Kidney capillary endothelial cell (primary cell): ENCODE measurements at regions not wholly inside any gene's neighbourhood (a gene's known extent, or its start where the extent isn't known, plus 50 kb on each side); places are given as distances from the start of the nearest gene placed in this dataset.

ENCODE experiments used
- DNase-seq: peaks from one replicate; pipeline ENCODE4 v3.0.0-alpha.2; 2018; ENCODE audit warnings: low spot score

DNA sequence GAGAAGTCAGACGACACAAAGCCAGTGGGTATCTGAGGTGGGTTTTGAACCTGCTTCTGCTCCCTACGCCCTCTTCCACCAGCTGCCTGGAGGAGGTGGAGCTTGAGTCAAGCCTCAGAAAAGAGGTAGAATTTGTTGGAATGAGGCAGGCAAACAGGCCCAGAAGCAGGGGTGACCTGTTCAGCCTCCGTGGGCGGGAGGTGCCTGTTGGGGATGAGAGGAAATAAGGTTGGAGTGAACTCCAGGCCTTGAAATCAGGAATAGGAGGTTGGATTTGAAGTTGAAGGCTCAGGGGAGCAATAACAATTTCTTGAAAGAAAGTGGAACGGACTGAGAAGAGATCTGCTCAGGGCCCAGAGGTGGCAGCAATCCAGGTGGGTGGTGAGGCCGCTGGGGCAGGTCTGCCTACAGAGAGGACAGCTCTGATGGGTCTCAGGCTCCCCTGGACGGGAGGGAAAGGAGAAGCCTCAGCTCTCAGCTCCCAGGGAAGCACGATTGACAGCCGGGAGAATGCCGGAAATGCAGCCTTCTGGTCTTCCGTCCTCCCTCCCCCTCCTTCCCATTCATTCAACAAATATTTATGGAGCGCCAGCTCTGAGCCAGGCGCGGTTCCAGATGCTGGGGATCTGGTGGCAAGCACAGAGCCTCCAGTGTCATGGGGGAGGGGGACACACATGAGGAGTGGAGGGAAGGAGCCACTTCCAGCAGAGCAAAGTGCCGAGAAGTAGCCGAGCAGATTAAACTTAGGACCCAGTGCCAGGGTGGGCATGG, 61.9 kb upstream of the CIBAR2 start:
- DNase-seq: peak; percentile 87

DNA sequence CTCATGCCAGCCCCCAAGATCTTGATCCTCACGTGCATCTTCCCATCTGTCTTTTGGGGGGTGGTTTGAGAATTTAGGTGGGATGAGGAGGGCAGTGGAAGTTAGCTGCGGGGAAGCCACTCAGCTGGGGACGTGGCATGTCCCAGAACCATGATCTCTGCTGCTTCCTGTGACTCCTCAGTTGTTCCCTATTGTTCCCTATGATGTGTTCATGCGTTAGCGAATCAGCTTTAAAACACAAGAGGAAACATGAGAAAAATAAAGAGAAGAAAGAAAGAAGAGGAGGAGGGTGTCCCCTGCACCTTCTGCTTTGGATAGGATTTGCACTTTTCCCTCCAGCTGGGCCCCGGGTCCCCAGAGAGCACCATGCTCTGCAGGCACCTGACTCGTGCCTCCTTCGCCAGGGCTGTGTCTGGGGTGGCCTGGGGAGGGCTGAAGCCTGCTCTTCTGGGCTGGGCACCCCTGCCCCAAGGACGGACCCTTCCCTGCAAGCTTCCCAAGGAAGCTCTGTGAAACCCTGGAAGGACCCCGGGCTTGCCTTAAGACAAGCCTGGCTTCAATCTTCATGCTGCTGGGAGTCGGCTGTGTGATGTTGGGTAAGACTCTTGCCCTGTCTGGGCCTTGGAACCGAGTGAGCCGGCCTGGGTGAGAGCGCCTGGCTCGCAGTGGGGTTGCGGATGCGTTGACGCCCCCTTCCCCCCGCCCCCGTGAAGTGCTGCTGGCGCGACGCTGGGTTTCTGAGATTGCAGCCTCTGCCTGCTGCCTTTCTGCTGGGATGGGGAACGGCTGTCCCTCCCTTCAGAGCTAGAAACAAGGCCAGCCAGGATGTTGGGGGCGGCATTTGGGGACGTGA, 62.8 kb upstream of the CIBAR2 start:
- peak; percentile 45 for DNase-seq

DNA sequence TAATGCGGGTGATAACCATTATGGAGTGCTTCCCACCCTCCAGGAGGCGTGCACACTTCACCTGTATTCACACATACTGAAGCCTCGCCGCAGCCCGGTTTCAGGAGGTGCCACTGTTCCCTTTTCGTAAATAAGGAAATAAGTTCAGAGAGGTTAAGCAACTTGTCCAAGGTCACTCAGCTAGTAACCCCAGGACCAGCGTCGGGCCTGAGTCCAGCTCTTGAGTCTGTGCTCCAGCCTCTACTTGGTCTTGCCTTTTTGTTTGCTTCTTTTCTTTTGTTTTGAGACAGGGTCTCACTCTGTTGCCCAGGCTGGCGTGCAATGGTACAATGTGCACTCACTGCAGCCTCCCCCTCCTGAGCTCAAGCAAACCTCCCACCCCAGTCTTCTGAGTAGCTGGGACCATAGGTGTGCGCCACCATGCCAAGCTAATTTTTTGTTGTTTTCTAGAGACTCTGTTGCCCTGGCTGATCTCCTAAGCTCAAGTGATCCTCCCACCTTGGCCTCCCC, 63.5 kb upstream of the CIBAR2 start:
- no peak for DNase-seq

DNA sequence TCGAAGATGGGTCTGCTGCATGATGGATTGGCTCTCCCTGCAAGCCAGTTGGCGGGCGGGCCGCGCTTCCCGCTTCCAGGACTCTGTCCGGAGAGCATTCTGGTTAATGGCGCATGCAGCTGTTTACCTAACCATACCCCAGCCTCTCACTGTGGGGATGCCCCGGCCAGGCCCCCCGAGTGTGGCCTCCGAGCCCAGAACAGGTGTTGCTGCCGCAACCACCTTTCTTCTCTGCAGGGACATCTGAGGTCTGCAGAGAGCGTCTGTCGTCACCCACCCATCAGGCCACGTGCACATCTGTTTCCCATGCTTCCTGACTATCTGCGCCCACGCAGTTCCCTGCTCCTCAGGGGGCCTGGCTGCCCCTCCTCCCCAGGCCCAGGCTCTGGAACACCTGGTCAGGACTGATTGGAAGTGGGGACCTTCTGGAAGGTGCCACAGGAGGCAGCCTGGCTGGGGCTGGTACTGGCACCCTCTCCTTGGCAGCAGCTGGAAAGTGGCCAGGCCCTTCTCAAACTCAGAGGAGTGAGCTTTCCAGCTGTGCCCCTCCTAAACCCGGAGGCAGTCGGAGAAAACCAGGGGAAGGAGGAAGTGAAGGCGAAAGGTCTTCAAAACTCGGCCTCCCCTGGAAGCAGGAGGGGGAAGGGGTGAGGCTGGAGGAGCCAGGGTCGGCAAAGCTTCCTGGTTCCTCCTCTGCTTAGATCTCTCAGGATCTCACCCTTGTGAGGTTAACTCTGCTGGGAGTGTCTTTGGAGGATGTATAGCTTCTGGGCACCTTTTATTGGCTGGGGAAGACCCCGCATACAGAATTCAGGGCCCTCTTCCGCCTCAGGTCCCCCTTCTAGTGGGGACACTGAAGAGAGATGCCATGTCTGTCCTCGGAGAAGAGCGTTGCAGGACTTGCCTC, 64.5 kb upstream of the CIBAR2 start:
- DNase-seq: no peak

DNA sequence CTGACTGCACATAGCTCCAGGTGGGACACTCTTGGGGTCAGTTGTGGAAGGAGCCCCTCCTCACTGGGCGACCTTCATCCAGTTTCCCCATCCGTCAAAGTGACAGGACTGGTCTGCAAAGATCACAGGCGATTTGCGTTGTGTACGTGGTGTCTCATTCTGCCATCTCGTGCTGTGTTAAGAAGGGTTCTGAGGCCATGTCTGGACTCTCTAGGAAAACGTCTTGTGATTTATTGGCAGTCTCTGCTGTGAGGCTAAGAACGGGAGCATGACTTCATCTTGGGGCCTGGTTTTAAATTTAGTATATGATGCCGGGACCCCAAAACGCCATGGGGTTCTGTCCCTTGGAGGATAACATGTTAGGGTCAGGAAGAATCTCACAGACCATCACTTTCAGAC, 65.2 kb upstream of the CIBAR2 start:
- DNase-seq: no peak

DNA sequence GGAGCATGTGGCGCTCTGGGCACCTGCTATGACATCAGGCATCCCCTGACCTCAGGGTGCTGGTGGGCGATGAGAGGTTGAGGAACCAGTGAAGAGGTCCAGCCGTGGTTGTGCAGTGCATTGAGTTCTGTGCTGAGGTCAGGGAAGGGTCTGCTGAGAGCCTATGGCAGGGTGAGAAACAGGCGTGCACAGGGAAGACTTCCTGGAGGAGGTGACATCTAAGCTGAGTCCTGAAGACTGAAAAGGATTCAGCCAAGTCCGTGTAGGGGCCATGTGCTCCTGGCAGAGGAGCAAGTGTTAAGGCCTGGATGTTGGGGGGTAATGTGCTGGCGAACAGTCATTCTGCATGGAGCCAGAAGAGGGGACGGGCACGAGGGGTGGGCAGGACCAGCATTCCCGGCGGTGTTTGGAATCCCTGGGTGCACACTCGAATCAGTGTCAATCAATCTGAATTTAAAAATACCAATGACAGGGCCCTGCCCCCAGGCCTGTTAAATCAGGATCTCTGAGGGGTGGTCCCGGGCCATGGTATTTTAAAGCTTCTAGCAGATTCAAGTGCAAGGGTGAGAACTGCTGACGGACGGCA, 65.8 kb upstream of the CIBAR2 start:
- DNase-seq: no peak

DNA sequence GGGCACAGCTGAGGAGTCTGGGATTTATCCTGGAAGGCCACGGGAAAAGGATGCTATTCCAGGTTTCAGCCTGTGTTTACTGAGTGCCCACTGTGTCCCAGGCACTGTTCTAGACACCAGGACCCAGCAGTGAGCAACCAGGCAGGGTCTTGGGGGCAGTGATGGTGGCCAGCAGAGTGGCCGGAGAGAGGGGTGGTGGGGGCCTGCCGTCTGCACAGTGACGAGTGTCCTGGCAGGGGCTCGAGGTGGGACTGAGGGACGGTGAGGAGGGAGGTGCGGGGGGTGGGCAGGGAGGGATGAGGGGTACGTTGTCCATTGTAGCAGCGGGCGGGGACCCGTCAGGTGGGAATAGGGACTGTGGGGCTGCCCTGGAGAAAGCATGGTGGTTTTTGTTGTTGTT, 66.3 kb upstream of the CIBAR2 start:
- DNase-seq: no peak

DNA sequence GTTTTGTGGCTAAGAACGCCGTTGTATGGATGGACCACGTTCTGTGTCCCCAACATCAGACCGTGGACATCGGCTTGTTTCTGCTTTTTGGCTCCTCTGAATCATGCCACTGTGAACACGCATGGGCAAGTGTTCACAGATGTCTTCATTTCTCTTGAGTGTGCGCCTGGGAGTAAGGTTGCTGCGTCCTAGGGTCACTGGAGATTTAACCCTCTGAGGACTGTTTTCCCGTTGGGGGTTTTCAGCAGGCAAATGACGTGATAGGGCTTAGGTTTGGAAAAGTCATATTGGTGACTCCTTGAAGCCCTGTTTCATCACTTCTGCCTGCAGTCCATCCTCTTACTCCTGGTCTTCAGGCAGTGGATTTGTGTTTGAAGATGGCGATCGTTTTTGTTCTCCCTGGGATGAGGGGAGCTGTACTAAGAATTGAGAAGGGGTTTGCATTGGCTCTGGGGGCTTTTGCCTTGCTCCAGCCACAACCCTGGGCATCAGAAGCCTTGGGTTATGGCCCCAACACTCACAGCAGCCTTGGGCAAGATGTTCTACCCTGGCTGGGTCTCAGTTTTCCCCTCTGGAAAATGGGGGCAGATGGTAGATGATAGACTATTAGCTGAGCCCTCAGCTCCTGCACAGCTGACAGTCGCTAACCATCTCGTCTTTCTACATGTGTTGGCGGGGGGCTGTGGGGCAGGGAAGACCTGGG, 67.2 kb upstream of the CIBAR2 start:
- DNase-seq: no peak

DNA sequence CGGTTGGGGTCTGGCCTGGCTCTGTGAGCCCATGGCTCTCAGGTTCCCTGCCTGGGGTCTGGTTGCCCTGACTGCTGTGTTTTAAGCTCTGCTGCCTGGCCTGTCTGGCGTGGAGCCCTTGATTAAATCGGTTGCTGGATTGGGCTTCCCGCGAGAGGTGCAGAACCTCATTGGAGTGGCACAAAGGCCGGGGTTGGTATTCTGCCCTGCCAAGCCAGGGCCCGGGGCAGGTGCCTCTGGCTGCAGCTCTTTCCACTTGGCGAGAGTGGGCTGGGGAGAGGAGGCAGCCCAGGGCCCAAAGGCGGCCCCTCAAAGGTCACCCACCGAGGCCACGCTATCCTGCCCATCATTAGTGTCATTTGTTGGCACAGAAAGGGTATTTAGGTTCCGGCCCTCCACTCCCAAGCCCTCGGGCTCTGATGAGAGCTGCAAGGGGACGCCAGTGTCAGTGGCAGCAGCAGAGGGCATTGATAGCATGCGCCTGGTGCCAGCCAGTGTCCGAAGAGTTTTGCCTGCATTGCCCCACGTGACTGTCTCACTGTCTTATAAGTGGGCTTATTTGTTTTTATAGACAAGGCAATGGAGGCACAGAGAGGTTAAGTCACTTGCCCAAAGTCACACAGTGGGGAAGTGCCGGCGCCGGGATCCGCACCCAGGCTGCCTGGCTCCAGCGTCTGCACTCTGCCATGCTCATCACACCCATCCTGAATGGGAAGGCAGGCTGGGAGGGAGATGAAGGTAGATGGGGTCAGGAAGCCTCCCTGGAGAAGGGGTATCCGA, 68.0 kb upstream of the CIBAR2 start:
- no peak for DNase-seq

DNA sequence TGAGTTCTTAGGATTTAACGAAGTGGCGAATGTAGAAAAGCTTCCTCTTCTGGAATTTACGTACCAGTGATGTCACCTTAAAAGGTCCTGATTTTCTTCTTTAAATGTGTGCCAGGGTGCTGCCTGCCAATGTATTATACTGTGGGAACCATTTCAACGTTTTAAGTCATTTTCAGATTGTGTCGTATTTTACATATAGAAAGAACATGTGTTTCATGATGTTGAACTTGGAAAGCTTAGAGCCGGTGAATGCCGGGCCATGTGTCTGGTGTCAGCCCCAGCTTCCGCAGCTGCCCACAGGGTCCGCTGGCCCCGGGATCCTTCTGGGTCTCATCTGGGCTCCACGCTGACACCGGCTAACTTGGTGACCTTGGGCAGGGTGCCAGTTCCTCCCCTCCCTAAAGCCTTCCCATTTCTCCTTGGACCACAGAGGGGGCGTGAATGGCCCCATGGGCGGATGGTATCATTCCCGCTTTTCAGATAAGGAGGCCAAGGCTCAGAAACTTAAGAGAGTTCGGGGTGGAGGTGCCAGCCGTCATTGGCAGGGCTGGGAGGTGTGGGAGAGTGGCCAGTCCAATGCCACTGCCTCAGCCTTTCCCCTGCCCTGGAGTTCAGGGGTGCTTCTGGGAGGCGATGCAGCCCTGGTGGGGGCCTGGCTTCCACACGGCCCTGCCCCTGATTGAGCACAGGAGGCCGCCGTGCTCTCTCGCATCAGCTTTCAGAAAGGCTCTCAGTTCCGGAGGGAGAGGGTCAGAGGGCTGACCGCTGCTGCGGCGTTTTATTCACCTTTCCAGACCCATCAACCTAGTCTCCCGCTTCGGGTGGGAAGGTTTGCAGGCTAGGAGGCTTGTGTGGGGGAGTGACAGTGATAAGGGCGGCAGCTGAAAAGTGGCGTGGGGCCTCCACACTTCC, 68.8 kb upstream of the CIBAR2 start:
- no peak for DNase-seq

DNA sequence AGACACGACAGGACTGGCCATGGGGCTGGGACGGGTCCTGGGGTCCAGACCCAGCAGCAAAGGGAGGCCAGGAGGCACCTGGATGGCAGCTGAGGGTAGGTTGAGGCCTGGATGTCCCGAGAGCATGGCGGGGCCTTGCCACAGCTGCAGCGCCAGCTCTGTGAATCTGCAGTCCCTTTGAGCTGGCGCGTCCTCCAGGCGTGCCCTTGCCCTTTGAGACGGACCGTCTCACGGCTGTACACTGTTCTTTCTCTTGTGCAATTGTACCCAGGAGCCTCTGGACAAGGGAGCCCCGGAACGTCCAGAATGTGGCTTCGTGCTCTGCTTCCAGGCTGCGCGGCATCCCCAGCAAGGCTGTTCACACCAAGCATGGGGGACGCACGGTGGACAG, 69.5 kb upstream of the CIBAR2 start:
- DNase-seq: no peak

DNA sequence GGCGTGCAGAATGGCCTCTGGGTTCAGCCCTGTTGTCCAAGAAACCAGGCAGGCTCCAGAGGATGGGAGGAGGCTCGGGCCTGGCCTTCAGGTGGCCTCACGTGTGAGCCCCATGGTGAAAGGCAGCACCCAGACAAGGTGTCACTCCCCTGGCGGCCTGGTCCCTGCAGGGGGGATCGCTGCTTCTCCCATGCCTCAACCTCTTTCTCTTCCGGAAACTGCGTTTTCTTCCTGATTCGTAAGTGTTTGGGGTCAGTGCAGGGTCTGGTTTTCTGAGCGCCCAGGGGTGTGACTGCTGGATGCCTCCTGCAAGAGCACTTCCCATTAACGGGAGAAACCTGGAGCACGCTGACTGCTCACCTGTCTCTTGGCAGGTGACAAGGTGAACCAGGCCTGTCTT, 70.0 kb upstream of the CIBAR2 start:
- peak; percentile 51 for DNase-seq

DNA sequence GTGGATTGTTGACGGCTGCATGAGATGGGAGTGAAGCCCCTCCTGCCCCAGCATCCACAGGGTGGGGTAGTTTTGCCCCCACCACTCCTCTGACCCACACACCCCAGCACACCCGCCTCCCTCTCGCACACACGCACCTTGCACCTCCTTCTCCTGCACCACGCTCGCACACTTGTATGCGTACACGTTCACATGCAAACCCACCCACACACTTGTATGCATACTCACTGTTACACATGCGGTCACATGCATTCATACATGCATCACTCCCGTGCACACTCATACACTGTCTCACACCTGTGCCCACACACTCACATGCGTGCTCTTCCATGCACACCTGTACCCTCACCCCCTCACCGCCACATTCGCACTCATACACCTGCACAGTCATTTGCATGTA, 70.5 kb upstream of the CIBAR2 start:
- no peak for DNase-seq

DNA sequence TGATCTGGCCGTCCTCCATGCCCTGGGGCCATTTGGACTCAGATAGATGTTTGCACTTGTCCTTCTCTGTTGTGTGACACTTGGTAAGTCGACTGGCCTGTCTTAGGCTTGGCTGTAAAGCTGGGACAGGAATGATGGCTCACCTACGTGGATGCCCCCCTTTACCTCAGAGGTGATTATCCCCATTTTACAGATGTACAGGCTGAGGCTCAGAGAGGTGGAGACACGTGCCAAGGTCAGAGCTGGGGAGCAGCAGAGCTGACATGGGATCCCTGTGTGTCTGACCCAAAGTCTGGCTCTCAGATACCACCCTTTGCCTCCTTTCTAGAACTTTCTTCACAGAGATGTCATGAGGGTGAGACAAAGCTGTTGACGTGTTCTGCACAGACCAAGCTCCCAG, 71.3 kb upstream of the CIBAR2 start:
- no peak for DNase-seq

DNA sequence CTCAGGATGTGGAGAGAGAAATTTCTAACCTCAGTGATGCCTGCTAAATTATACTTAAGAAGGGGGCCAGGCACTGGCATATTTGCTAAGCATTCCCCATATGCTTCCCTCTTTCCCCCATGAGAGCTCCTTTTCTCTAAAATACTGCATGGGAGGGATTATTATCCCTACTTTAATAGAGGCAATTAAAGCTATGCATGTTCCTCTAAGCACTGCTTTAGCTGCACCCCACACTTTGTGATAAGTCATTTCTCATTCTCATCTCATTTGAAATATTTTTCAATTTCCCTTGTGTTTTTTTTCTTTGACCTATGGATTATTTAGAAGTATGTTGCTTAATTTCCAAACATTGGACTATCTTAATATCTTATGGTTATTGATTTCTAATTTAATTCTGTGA, 72.1 kb upstream of the CIBAR2 start:
- DNase-seq: no peak

DNA sequence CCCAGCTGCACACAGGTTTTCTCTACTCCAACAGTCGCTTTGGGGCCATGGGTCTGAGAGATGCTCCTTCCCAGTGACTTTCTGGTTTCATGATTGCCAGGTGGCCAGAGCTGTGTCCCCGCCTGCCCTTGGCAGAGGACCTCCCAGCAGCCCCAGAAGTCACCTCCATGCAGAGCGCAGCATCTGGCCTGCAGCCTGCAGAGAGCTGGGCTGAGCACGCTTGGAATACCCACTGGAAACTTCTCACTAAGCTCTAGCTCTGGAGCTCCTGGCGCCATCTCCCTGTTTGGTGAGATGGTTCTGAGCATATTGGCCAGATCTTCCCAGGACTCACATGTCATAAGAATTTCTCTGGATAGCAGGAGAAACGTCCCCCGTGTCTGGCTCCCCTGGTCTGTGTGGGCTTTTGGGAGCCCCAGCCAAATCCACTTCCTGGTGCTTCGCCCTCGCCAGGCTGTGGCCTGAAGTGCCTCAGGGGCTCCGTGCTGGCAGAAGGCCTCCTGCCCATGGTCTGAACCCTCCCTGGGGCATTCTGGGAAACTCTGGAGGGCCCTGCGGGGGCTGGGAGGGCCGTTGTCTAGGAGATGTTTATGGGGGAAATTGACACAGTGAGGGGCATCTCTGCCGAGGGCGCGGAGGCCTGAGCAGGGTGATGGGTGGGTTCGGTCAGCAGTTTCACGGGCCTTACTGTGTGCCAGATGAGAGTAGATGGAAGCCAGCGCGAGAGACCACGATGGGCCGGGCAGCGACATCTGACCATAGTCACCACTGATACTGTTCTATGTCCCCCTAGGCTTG, 73.2 kb upstream of the CIBAR2 start:
- no peak for DNase-seq

DNA sequence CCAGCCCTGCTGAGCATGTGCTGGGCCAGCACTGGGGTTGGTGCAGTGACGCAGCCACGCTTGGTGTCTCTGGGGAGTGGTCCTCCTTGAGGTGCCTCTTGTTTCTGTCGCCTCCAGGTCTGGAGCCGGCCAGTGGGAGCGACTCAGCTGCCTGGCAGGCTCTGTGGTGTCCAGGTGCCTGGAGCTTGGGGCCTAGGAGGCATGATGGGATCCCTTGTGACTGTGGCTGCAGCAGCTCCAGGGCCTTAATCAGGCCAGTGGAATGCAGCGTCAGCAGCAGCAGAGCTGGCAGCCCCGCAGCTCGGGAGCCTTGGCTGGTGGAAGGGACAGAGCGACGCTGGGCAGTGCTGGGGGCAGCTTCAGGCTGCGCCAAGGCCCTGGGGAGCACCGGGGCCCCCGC, 74.7 kb upstream of the CIBAR2 start:
- DNase-seq: no peak

DNA sequence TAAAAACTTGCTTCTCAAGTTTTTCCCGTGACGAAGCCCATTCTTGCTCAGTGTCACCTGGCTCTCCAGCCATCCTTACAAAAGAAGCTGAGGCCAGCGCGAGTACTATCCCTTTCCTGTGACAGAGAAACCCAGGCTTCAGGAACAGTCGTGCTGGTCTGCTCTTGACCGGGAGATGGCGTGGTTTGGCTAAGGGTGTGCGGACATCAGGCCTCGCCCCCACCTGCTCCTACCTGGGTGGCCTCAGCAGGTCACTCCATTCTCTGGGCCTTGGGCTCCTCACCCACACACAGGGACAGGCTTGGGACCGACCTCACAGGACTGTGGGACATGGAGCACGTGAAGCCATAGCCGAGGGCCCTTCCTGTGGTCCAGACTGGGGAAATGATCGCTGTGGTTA, 75.2 kb upstream of the CIBAR2 start:
- DNase-seq: no peak

DNA sequence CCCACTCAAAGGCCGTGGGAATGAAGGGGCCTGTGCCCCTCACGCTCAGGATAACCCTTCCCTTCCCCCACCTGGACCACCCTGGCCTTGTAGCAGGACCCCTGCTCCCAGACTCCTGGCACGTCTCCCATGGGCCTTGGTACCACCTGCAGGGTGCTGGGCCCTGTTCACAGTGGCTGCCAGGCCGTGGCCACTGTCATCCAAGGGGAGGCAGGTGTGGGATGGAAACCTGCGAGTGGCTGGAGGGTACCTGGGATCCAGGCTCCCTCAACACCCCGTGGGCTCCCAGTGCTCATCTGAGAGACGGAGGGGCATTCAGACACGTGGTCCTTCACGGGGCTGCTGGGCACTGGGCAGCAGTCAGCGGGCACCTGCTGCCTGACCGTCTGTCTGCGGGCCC, 75.6 kb upstream of the CIBAR2 start:
- DNase-seq: no peak
